ENCODE measurements at regions not wholly inside any gene's neighbourhood (a gene's known extent, or its start where the extent isn't known, plus 50 kb on each side); places are given as distances from the start of the nearest gene placed in this dataset.

GRCh38 chr1:189899686-189900425 lies 577.8 kb downstream of the BRINP3 start:
- no peak for TF ChIP-seq GABPA (IDR thresholded peaks at IDR 0.05 in 1 of 2, conservative IDR thresholded peaks at IDR 0.05 in 1 of 2)
- no peak for TF ChIP-seq HNF4G (IDR thresholded peaks at IDR 0.05)
- TF ChIP-seq MAX (IDR thresholded peaks at IDR 0.05) = no peak
- TF ChIP-seq CTCF (IDR thresholded peaks at IDR 0.05; ENCODE audit: low read depth, low read length, missing input control) = no peak
- no peak for TF ChIP-seq REST (IDR thresholded peaks at IDR 0.05)
- TF ChIP-seq FOXA1 (IDR thresholded peaks at IDR 0.05) = no peak
- no peak for TF ChIP-seq RAD21 (IDR thresholded peaks at IDR 0.05)
- TF ChIP-seq YY1 (IDR thresholded peaks at IDR 0.05) = no peak
- TF ChIP-seq ZBTB33 (IDR thresholded peaks at IDR 0.05) = no peak

Measured in liver (tissue), 3 donors.